Uterus (tissue), 2 donors: ENCODE measurements at regions not wholly inside any gene's neighbourhood (a gene's known extent, or its start where the extent isn't known, plus 50 kb on each side); places are given as distances from the start of the nearest gene placed in this dataset.

ENCODE experiments used
- CTCF ChIP-seq, 4 experiments: fragments of 200-600 bp in 2 of 4; fragments of 450-650 bp in 2 of 4; sonication (generic) in 2 of 4; IDR thresholded peaks; one replicate each; pipeline ENCODE4 v1.5.1; 2016 to 2019; ENCODE audit warnings: antibody characterized with exemption in 4 of 4, mild to moderate bottlenecking in 2 of 4, moderate library complexity in 1 of 4
- POLR2A ChIP-seq, 2 donors: fragments of 450-650 bp; IDR thresholded peaks; one replicate each; pipeline ENCODE4 v1.6.1; 2016; ENCODE audit warnings: antibody characterized with exemption in 2 of 2, mild to moderate bottlenecking in 1 of 2, moderate library complexity in 1 of 2

- no peak for TF ChIP-seq CTCF (IDR thresholded peaks at IDR 0.05)
- no peak for TF ChIP-seq POLR2A (IDR thresholded peaks at IDR 0.05)
Observed at GRCh38 chr3:163438760-163439159, 1639.5 kb downstream of the SI start.
